GM19238 (cell line): ENCODE measurements at regions not wholly inside any gene's neighbourhood (a gene's known extent, or its start where the extent isn't known, plus 50 kb on each side); places are given as distances from the start of the nearest gene placed in this dataset.

Experiments
- DNase-seq: peaks from one replicate; pipeline ENCODE4 v3.0.0; 2011; ENCODE audit warnings: low spot score; ENCODE audit not compliant: insufficient read length

- DNase-seq, result no peak
Observed at GRCh38 chr2:20150110-20150706, 74.7 kb downstream of the SDC1 start.

- no peak for DNase-seq
Observed at GRCh38 chr2:20149703-20150030, 75.3 kb downstream of the SDC1 start.

- no peak for DNase-seq
Observed at GRCh38 chr2:20148923-20149702, 75.8 kb downstream of the SDC1 start.

GRCh38 chr2:20148426-20148922 lies 76.5 kb downstream of the SDC1 start:
- DNase-seq, result no peak

- no peak for DNase-seq
Observed at GRCh38 chr2:20147351-20147750, 77.6 kb downstream of the SDC1 start.

GRCh38 chr2:20146401-20146800 lies 78.5 kb downstream of the SDC1 start:
- no peak for DNase-seq

- peak; percentile 24 for DNase-seq
Observed at GRCh38 chr2:20145497-20146193, 79.3 kb downstream of the SDC1 start.

GRCh38 chr2:20144861-20145260 lies 80.1 kb downstream of the SDC1 start:
- no peak for DNase-seq

GRCh38 chr2:20144196-20144595 lies 80.7 kb downstream of the SDC1 start:
- no peak for DNase-seq

- DNase-seq, result no peak
Observed at GRCh38 chr2:20143263-20143662, 81.7 kb downstream of the SDC1 start.

- DNase-seq, result no peak
Observed at GRCh38 chr2:20141806-20142205, 83.1 kb downstream of the SDC1 start.

GRCh38 chr2:20141056-20141762 lies 83.7 kb downstream of the SDC1 start:
- no peak for DNase-seq

GRCh38 chr2:20140321-20141055 lies 84.4 kb downstream of the SDC1 start:
- DNase-seq, result no peak

- no peak for DNase-seq
Observed at GRCh38 chr2:20139407-20140172, 85.3 kb downstream of the SDC1 start.

- no peak for DNase-seq
Observed at GRCh38 chr2:20138696-20139095, 86.2 kb downstream of the SDC1 start.

- no peak for DNase-seq
Observed at GRCh38 chr2:20137884-20138283, 86.5 kb upstream of the LAPTM4A start.

GRCh38 chr2:20137131-20137571 lies 85.7 kb upstream of the LAPTM4A start:
- DNase-seq, result no peak

GRCh38 chr2:20136149-20136548 lies 84.7 kb upstream of the LAPTM4A start:
- no peak for DNase-seq

- peak; percentile 49 for DNase-seq
Observed at GRCh38 chr2:20135631-20136050, 84.2 kb upstream of the LAPTM4A start.

- DNase-seq, result no peak
Observed at GRCh38 chr2:20132990-20133535, 81.6 kb upstream of the LAPTM4A start.
